Activated CD4-positive, alpha-beta T cell treated with anti-CD3 and anti-CD28 coated beads, Interleukin-2, amount 10 ng/mL, durations not matched to agents 7 days and 5 days (primary cell): ENCODE measurements at regions not wholly inside any gene's neighbourhood (a gene's known extent, or its start where the extent isn't known, plus 50 kb on each side); places are given as distances from the start of the nearest gene placed in this dataset.
"Not testable (repeated sequence)": the region's sequence is repeated elsewhere in the genome, so short reads cannot be mapped to it uniquely, and the experiment has no call there.

Experiments used
- CTCF ChIA-PET: fragments of 350-600 bp; sonication (Branson Sonifier 250); formaldehyde crosslinking; loops from one replicate; lab custom pipeline; 2021; ENCODE audit warnings: antibody characterized with exemption; lab: Charles Lee
- POLR2A ChIA-PET: fragments of 350-600 bp; sonication (Branson Sonifier 250); formaldehyde crosslinking; loops from one replicate; lab custom pipeline; 2021; ENCODE audit warnings: antibody characterized with exemption; lab: Charles Lee
- DNase-seq: peaks from one replicate; pipeline ENCODE4 v3.0.0-alpha.2; 2020
- H3K27ac Mint-ChIP-seq: one replicate; pipeline ENCODE4 v1.8.0; 2021; ENCODE audit warnings: mild to moderate bottlenecking, moderate library complexity, mixed read lengths
- H3K27me3 Mint-ChIP-seq: one replicate; pipeline ENCODE4 v1.8.0; 2021; ENCODE audit warnings: mixed read lengths
- H3K36me3 Mint-ChIP-seq: one replicate; pipeline ENCODE4 v1.8.0; 2021; ENCODE audit warnings: low read depth, mixed read lengths
- H3K4me1 Mint-ChIP-seq: one replicate; pipeline ENCODE4 v1.8.0; 2021; ENCODE audit warnings: mixed read lengths
- H3K4me3 Mint-ChIP-seq: one replicate; pipeline ENCODE4 v1.8.0; 2021; ENCODE audit warnings: mild to moderate bottlenecking, moderate library complexity, mixed read lengths
- H3K9me3 Mint-ChIP-seq: one replicate; pipeline ENCODE4 v1.8.0; 2021; ENCODE audit warnings: mixed read lengths

DNA sequence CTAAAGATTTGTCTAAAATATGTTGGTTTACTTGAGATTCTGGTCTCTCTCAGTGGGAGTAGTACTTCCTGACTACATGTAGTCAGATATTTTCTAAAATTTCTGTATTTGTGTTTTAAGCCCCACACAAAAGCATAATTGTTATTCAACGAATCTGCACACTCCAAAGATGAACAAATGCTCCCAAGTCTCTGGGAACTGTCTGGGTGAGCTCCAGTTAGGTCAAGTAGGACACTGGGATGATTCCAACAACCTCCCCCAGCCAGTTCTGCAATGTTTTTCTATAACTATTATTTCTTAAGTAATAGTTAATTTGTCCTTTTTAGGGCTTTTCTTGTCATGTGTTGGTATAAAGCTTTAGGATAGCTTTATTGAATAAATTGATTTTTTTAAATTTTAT is 174.6 kb downstream of the FAM174A start:
- H3K9me3 Mint-ChIP-seq: no peaks in the 10 kb centered on the region
- no peak for DNase-seq
- ChIA-PET CTCF (no interaction called here), POLR2A (no interaction called here)
- no peak overlapping the region for H3K27ac Mint-ChIP-seq
- H3K4me1 Mint-ChIP-seq: peaks cover 4% of the 10 kb centered on the region
- H3K36me3 Mint-ChIP-seq: no peaks in the 10 kb centered on the region
- peaks cover 1% of the 10 kb centered on the region for H3K27me3 Mint-ChIP-seq
- H3K4me3 Mint-ChIP-seq: no peak overlapping the region

DNA sequence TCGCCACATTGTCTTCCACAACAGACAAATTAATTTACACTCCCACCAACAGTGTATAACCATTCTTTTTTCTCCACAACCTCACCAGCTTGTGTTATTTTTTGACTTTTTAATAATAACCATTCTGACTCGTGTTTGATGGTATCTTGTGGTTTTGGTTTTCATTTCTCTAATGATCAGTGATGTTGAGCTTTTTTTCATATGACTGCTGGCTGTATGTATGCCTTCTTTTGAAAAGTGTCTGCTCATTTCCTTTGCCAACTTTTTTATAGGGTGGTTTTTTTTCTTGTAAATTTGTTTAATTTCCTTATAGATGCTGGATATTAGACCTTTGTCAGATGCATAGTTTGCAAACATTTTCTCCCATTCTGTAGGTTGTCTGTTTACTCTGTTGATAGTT is 179.6 kb downstream of the FAM174A start:
- POLR2A ChIA-PET, H3K9me3 Mint-ChIP-seq, H3K4me1 Mint-ChIP-seq, CTCF ChIA-PET, H3K27me3 Mint-ChIP-seq, H3K4me3 Mint-ChIP-seq, H3K36me3 Mint-ChIP-seq, DNase-seq, H3K27ac Mint-ChIP-seq: not testable (repeated sequence)

DNA sequence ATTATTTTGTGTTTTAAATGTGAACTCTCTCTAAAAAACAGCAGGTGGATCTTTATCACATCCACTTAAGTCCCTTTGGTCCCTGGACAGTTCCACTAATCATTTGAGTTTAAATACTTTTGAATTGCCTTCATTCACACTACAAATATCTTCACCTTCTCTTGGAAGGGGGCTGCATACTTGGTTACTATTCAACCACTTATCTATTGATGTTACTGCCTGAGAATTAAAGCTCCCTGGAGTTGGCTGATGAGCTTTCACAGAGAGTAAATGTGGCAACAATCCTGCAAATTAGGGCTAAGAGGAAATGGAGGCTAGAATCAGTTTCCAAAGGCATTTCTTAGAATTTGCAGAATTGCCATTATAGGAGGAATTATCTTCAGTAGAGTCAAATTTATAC is 180.4 kb downstream of the ST8SIA4 start:
- Mint-ChIP-seq H3K4me1 (no peaks in the 10 kb centered on the region), H3K9me3 (no peaks in the 10 kb centered on the region), H3K36me3 (no peaks in the 10 kb centered on the region), H3K27me3 (no peaks in the 10 kb centered on the region), H3K27ac (no peak overlapping the region), H3K4me3 (no peak overlapping the region)
- POLR2A ChIA-PET: no interaction called here
- DNase-seq: no peak
- CTCF ChIA-PET: no interaction called here

DNA sequence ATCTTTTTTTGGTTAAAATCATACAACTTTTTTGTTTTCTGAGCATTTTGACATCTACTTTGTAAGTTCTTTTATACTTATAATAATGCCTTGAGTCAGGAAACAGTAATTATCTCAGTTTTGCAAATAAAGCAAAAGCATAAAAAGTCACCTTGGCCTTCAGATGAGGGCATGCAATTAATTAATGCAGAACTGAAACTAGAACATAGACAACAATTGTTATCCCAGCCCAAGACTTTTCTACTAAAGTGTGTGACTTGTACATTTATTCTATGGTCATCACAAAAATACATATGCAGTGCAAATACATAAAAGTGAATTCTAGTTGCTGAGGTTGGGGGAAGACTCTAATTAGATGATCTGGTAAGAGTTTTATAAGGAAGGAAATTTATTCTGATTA is 179.9 kb downstream of the ST8SIA4 start:
- H3K36me3 Mint-ChIP-seq: no peaks in the 10 kb centered on the region
- ChIA-PET CTCF (no interaction called here), POLR2A (no interaction called here)
- no peak for DNase-seq
- no peaks in the 10 kb centered on the region for H3K9me3 Mint-ChIP-seq
- no peaks in the 10 kb centered on the region for H3K4me1 Mint-ChIP-seq
- H3K27me3 Mint-ChIP-seq: no peaks in the 10 kb centered on the region
- H3K27ac Mint-ChIP-seq: no peak overlapping the region
- no peak overlapping the region for H3K4me3 Mint-ChIP-seq

DNA sequence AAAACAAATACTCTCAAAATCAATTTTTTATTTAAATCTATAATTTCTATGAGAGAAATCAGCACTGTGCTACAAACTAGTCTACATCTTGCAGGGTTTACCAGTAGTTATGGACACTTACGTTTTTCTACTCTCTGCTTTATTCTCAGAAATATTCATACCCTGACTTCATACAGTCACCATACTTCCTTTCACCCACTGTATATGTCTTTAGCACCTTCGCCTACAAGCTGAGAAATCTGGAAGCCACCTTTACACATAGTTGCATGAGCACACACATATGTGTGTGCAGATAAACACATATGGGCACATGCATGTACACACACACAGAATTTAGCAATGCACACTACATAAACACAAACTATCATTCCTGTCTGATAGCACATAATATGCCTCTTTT is 177.0 kb downstream of the ST8SIA4 start:
- Mint-ChIP-seq H3K4me3 (no peak overlapping the region), H3K27me3 (no peaks in the 10 kb centered on the region), H3K27ac (no peak overlapping the region), H3K36me3 (no peaks in the 10 kb centered on the region), H3K4me1 (no peaks in the 10 kb centered on the region), H3K9me3 (no peaks in the 10 kb centered on the region)
- POLR2A ChIA-PET: no interaction called here
- DNase-seq: no peak
- CTCF ChIA-PET: interaction anchor here (1.1 kb wide), 2 partner anchors 9 to 24 kb away, joined by 3 read pairs; no protein-coding TSS in a partner anchor

DNA sequence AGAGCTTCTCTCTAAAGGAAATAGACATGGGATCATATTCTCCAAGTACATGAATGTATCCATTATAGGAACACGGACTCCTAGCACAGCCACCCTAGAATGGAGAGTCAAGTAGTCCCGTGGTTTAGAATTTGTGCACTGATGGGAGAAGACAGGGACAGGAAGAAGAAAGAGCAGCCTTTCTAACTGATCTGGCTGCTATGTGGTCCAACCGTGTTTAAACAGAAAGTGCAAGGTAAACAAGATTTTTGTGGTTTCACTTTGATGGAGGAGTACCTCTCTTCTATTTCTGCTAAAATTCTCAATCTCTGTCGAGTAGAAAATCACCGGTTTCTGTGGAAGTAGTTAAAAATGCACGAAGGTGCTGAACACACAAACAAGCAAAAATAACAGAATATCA is 171.3 kb downstream of the ST8SIA4 start:
- DNase-seq: peak; percentile 51
- Mint-ChIP-seq H3K36me3 (no peaks in the 10 kb centered on the region), H3K27me3 (no peaks in the 10 kb centered on the region), H3K27ac (peak overlapping the region; percentile 89), H3K4me3 (peak overlapping the region; percentile 66), H3K9me3 (no peaks in the 10 kb centered on the region), H3K4me1 (peaks cover 11% of the 10 kb centered on the region)
- CTCF ChIA-PET: no interaction called here
- POLR2A ChIA-PET: no interaction called here

DNA sequence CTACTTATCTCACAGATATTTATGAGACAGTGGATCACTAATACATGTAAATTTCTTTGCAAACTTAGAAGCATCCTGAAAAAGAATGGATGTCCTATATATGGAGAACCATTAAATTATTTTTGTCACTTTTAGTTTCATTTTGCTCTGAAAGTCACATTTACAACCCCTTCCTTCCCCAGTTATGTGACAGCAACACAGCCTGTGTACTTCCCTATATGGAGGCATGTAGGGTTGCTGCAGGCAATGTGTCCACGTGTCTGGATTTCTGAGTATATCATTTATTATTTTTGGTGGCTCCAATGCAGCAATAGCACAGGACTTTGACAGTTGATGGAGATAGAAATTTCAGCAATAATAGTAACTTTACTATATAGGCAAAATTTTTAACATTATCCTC is 156.4 kb downstream of the ST8SIA4 start:
- Mint-ChIP-seq H3K4me1 (peaks cover 9% of the 10 kb centered on the region), H3K27me3 (peaks cover 4% of the 10 kb centered on the region), H3K36me3 (no peaks in the 10 kb centered on the region), H3K4me3 (no peak overlapping the region), H3K27ac (peak overlapping the region; percentile 66), H3K9me3 (peaks cover 8% of the 10 kb centered on the region)
- no peak for DNase-seq
- CTCF ChIA-PET: no interaction called here
- POLR2A ChIA-PET: no interaction called here

DNA sequence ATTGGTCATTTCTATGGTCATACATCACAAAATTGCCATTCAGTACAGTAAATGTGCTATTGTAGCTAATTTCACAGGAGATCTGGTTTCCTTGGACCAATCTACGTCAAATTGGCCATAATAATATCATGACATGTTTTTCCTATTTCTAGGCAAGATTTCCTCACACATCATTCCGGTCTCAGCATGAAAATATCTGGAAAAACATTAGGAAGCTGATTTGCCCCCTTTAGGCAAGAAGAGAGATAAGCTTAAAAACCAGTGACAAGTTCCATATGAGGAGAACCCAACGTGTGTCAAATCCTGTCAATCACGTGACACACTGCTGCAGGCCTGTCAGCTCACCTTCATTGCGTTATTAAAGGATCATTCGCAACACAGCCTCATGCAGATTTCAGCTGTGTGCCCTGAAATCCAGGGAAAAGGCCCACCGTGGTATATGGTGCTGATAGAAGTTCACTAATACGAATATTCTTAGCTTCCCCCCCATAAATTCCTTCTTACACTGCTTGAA is 153.3 kb downstream of the ST8SIA4 start:
- Mint-ChIP-seq H3K36me3 (no peaks in the 10 kb centered on the region), H3K27ac (no peak overlapping the region), H3K4me3 (no peak overlapping the region), H3K27me3 (peaks cover 9% of the 10 kb centered on the region), H3K4me1 (peaks cover 9% of the 10 kb centered on the region), H3K9me3 (peaks cover 8% of the 10 kb centered on the region)
- CTCF ChIA-PET: interaction anchor here (0.6 kb wide), 1 partner anchor 167 kb away, joined by 4 read pairs; no protein-coding TSS in a partner anchor
- POLR2A ChIA-PET: no interaction called here
- no peak for DNase-seq

DNA sequence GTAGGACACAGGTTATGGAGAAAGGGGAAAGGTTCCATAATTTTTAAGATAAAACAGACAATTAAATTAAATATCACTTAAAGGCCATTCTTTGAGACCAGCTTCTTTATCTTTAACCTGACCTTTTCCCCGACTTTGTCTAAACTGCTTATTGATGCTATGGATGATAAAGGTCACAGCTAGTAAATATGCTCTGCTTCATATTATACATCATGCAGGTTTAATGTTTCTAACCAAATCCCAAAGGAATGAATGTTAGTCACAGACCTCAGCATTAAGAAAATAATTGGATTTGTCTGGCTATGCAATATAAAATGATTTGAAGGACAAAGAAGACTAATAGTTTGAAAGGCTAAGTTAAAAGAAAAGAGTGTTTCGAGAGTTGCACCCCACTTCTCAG is 147.6 kb downstream of the ST8SIA4 start:
- no peak for DNase-seq
- Mint-ChIP-seq H3K27me3 (peaks cover 10% of the 10 kb centered on the region), H3K4me1 (no peaks in the 10 kb centered on the region), H3K36me3 (no peaks in the 10 kb centered on the region), H3K9me3 (peaks cover 2% of the 10 kb centered on the region), H3K4me3 (no peak overlapping the region), H3K27ac (no peak overlapping the region)
- CTCF ChIA-PET: no interaction called here
- POLR2A ChIA-PET: no interaction called here
